WTC11 (cell line): ENCODE measurements at regions not wholly inside any gene's neighbourhood (a gene's known extent, or its start where the extent isn't known, plus 50 kb on each side); places are given as distances from the start of the nearest gene placed in this dataset.

Source experiments
- ATAC-seq: fragments of 200-7000 bp; cut with Tn5 transposase; 2 replicates; pipeline ENCODE4 v1.10.0; 2021; ENCODE audit warnings: mild to moderate bottlenecking, moderate library complexity
- CTCF ChIA-PET: fragments of 300-600 bp; sonication (Branson Sonifier 250); formaldehyde crosslinking; loops from one replicate; lab custom pipeline; 2021; ENCODE audit warnings: antibody characterized with exemption; lab: Charles Lee
- POLR2A ChIA-PET: fragments of 350-600 bp; sonication (Branson Sonifier 250); formaldehyde crosslinking; loops from one replicate; lab custom pipeline; 2021; ENCODE audit warnings: antibody characterized with exemption; lab: Charles Lee
- DNase-seq: peaks from one replicate; pipeline ENCODE4 v3.0.0; 2021; ENCODE audit warnings: low spot score
- H3K27ac Mint-ChIP-seq: 2 replicates; pipeline ENCODE4 v1.8.0; 2021; ENCODE audit warnings: mixed read lengths
- H3K27me3 Mint-ChIP-seq: 2 replicates; pipeline ENCODE4 v1.8.0; 2021; ENCODE audit warnings: low read depth, mild to moderate bottlenecking, moderate library complexity, mixed read lengths
- H3K36me3 Mint-ChIP-seq: 2 replicates; pipeline ENCODE4 v1.8.0; 2021; ENCODE audit warnings: mixed read lengths
- H3K4me1 Mint-ChIP-seq: 2 replicates; pipeline ENCODE4 v1.8.0; 2022; ENCODE audit warnings: mixed read lengths
- H3K4me3 Mint-ChIP-seq: 2 replicates; pipeline ENCODE4 v1.8.0; 2021; ENCODE audit warnings: mild to moderate bottlenecking, moderate library complexity, mixed read lengths
- H3K9me3 Mint-ChIP-seq: 2 replicates; pipeline ENCODE4 v1.8.0; 2021; ENCODE audit warnings: mixed read lengths
- AFF4 ChIP-seq: sonication (generic); formaldehyde crosslinking; IDR thresholded peaks from 2 replicates; pipeline ENCODE4 v1.8.1; 2023; ENCODE audit warnings: mild to moderate bottlenecking, missing genetic modification reagents, borderline replicate concordance
- CBFB ChIP-seq: sonication (generic); formaldehyde crosslinking; IDR thresholded peaks from 2 replicates; pipeline ENCODE4 v1.8.1; 2022; ENCODE audit warnings: mild to moderate bottlenecking, low read depth, missing genetic modification reagents
- ELF4 ChIP-seq: sonication (generic); formaldehyde crosslinking; IDR thresholded peaks from 2 replicates; pipeline ENCODE4 v1.8.1; 2022; ENCODE audit warnings: low read depth, mild to moderate bottlenecking, moderate library complexity, missing genetic modification reagents
- ERG ChIP-seq: fragments of 250-450 bp; sonication (Bioruptor Pico); IDR thresholded peaks from 2 replicates; pipeline ENCODE4 v1.8.0; 2021; ENCODE audit warnings: mild to moderate bottlenecking
- FOXJ3 ChIP-seq: sonication (generic); formaldehyde crosslinking; IDR thresholded peaks from 2 replicates; pipeline ENCODE4 v1.9.0; 2021; ENCODE audit warnings: missing genetic modification reagents, mild to moderate bottlenecking, borderline replicate concordance
- HMGA2 ChIP-seq: fragments of 250-450 bp; sonication (Bioruptor Pico); IDR thresholded peaks from 2 replicates; pipeline ENCODE4 v1.4.0; 2021; ENCODE audit warnings: mild to moderate bottlenecking, moderate library complexity
- MYBL2 ChIP-seq: sonication (generic); formaldehyde crosslinking; IDR thresholded peaks from 2 replicates; pipeline ENCODE4 v1.8.1; 2023; ENCODE audit warnings: mild to moderate bottlenecking, moderate library complexity, missing genetic modification reagents
- TCF7 ChIP-seq: sonication (generic); formaldehyde crosslinking; IDR thresholded peaks from 2 replicates; pipeline ENCODE4 v1.8.0; 2022; ENCODE audit warnings: mild to moderate bottlenecking, low read depth, missing genetic modification reagents, moderate library complexity
- USF2 ChIP-seq: sonication (generic); formaldehyde crosslinking; IDR thresholded peaks from 2 replicates; pipeline ENCODE4 v1.8.1; 2023; ENCODE audit warnings: mild to moderate bottlenecking, missing genetic modification reagents, moderate library complexity
- ZBTB21 ChIP-seq: sonication (generic); formaldehyde crosslinking; IDR thresholded peaks from 2 replicates; pipeline ENCODE4 v1.8.1; 2023; ENCODE audit warnings: mild to moderate bottlenecking, missing genetic modification reagents, borderline replicate concordance
- ZNF219 ChIP-seq: sonication (generic); formaldehyde crosslinking; IDR thresholded peaks from 2 replicates; pipeline ENCODE4 v1.8.0; 2023; ENCODE audit warnings: missing genetic modification reagents, mild to moderate bottlenecking, borderline replicate concordance
- ZNF425 ChIP-seq: fragments of 250-450 bp; sonication (Bioruptor Pico); conservative IDR thresholded peaks from 2 replicates; pipeline ENCODE4 v1.9.0; 2021; ENCODE audit warnings: mild to moderate bottlenecking
- TF ChIP-seq, protein P1 (sequence below): sonication (generic); formaldehyde crosslinking; conservative IDR thresholded peaks from 2 replicates; pipeline ENCODE4 v1.8.1; 2022; ENCODE audit warnings: mild to moderate bottlenecking, missing genetic modification reagents
- TF ChIP-seq, protein P2 (sequence below): sonication (generic); formaldehyde crosslinking; IDR thresholded peaks from 2 replicates; pipeline ENCODE4 v1.8.0; 2022; ENCODE audit warnings: missing genetic modification reagents
- TF ChIP-seq, protein P3 (sequence below): sonication (generic); formaldehyde crosslinking; conservative IDR thresholded peaks from 2 replicates; pipeline ENCODE4 v1.8.1; 2023; ENCODE audit warnings: mild to moderate bottlenecking, low read depth, missing genetic modification reagents, moderate library complexity
- TF ChIP-seq, protein P4 (sequence below): sonication (generic); formaldehyde crosslinking; IDR thresholded peaks from 2 replicates; pipeline ENCODE4 v1.8.1; 2023; ENCODE audit warnings: mild to moderate bottlenecking, missing genetic modification reagents

- TF ChIP-seq AFF4 (CRISPR knock-in tag) (no peak), HMGA2 (CRISPR knock-in tag) (no peak), CBFB (CRISPR knock-in tag) (no peak), ERG (CRISPR knock-in tag) (no peak)
- TF ChIP-seq, protein P1, sequence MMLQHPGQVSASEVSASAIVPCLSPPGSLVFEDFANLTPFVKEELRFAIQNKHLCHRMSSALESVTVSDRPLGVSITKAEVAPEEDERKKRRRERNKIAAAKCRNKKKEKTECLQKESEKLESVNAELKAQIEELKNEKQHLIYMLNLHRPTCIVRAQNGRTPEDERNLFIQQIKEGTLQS (CRISPR knock-in tag): no peak
Measured at GRCh38 chrX:125883169-125883568, 282.9 kb downstream of the DCAF12L2 start (continued).

DNA sequence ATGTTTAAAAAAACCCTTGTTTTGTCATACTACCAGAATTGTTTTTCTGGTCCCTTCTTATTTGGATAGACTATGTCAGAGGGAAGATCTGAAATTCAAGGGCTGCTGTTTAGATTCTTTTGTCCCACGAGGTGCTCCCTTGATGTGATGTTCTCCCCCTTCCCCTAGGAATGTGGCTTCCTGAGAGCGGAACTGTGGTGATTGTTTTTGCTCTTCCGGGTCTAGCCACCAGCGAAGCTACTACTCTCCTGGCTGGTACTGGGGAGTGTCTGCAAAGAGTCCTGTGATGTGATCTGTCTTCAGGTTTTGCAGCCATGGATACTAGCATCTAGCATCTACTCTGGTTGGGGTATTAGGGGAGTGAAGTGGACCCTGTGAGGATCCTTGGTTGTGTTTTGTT lies 271.1 kb downstream of the DCAF12L2 start:
- CTCF ChIA-PET: no interaction called here
- no peak overlapping the region for H3K4me3 Mint-ChIP-seq
- POLR2A ChIA-PET: no interaction called here
- ATAC-seq (peak; percentile 71), DNase-seq (no peak)
- H3K27ac Mint-ChIP-seq: no peak overlapping the region
- H3K9me3 Mint-ChIP-seq: peaks cover 16% of the 10 kb centered on the region
- 0 out of 2 replicates have a peak, but pooled peaks cover 2% of the 10 kb centered on the region for H3K36me3 Mint-ChIP-seq
- peaks cover 8% of the 10 kb centered on the region; the same call in 1 of the 2 replicates for H3K4me1 Mint-ChIP-seq
- no peaks in the 10 kb centered on the region for H3K27me3 Mint-ChIP-seq
- TF ChIP-seq ELF4 (CRISPR knock-in tag) (no peak), ERG (CRISPR knock-in tag) (no peak), TCF7 (no peak), MYBL2 (CRISPR knock-in tag) (no peak), ZNF425 (no peak), USF2 (no peak), ZNF219 (no peak), ZBTB21 (no peak), FOXJ3 (no peak)
- TF ChIP-seq, protein P2, sequence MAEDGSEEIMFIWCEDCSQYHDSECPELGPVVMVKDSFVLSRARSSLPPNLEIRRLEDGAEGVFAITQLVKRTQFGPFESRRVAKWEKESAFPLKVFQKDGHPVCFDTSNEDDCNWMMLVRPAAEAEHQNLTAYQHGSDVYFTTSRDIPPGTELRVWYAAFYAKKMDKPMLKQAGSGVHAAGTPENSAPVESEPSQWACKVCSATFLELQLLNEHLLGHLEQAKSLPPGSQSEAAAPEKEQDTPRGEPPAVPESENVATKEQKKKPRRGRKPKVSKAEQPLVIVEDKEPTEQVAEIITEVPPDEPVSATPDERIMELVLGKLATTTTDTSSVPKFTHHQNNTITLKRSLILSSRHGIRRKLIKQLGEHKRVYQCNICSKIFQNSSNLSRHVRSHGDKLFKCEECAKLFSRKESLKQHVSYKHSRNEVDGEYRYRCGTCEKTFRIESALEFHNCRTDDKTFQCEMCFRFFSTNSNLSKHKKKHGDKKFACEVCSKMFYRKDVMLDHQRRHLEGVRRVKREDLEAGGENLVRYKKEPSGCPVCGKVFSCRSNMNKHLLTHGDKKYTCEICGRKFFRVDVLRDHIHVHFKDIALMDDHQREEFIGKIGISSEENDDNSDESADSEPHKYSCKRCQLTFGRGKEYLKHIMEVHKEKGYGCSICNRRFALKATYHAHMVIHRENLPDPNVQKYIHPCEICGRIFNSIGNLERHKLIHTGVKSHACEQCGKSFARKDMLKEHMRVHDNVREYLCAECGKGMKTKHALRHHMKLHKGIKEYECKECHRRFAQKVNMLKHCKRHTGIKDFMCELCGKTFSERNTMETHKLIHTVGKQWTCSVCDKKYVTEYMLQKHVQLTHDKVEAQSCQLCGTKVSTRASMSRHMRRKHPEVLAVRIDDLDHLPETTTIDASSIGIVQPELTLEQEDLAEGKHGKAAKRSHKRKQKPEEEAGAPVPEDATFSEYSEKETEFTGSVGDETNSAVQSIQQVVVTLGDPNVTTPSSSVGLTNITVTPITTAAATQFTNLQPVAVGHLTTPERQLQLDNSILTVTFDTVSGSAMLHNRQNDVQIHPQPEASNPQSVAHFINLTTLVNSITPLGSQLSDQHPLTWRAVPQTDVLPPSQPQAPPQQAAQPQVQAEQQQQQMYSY (CRISPR knock-in tag): no peak
- TF ChIP-seq, protein P3, sequence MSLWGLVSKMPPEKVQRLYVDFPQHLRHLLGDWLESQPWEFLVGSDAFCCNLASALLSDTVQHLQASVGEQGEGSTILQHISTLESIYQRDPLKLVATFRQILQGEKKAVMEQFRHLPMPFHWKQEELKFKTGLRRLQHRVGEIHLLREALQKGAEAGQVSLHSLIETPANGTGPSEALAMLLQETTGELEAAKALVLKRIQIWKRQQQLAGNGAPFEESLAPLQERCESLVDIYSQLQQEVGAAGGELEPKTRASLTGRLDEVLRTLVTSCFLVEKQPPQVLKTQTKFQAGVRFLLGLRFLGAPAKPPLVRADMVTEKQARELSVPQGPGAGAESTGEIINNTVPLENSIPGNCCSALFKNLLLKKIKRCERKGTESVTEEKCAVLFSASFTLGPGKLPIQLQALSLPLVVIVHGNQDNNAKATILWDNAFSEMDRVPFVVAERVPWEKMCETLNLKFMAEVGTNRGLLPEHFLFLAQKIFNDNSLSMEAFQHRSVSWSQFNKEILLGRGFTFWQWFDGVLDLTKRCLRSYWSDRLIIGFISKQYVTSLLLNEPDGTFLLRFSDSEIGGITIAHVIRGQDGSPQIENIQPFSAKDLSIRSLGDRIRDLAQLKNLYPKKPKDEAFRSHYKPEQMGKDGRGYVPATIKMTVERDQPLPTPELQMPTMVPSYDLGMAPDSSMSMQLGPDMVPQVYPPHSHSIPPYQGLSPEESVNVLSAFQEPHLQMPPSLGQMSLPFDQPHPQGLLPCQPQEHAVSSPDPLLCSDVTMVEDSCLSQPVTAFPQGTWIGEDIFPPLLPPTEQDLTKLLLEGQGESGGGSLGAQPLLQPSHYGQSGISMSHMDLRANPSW (CRISPR knock-in tag): no peak
- TF ChIP-seq, protein P4, sequence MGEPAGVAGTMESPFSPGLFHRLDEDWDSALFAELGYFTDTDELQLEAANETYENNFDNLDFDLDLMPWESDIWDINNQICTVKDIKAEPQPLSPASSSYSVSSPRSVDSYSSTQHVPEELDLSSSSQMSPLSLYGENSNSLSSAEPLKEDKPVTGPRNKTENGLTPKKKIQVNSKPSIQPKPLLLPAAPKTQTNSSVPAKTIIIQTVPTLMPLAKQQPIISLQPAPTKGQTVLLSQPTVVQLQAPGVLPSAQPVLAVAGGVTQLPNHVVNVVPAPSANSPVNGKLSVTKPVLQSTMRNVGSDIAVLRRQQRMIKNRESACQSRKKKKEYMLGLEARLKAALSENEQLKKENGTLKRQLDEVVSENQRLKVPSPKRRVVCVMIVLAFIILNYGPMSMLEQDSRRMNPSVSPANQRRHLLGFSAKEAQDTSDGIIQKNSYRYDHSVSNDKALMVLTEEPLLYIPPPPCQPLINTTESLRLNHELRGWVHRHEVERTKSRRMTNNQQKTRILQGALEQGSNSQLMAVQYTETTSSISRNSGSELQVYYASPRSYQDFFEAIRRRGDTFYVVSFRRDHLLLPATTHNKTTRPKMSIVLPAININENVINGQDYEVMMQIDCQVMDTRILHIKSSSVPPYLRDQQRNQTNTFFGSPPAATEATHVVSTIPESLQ (CRISPR knock-in tag): no peak
